ENCODE measurements at regions not wholly inside any gene's neighbourhood (a gene's known extent, or its start where the extent isn't known, plus 50 kb on each side); places are given as distances from the start of the nearest gene placed in this dataset.

DNA sequence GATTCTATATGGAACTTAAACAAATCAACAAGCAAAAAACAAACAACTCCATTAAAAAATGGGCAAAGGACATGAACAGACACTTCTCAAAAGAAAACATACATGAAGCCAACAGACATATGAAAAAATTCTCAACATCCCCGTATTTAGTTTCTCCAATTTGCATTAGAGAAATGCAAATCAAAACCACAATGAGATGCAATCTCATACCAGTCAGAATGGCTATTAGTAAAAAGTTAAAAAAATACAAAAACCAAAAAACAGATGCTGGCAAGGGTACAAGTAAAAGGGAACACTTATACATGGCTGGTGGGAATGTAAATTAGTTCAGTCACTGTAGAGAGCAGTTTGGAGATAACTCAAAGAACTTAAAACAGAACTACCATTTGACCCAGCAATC is 342.1 kb upstream of the NUDT12 start:
- TF ChIP-seq, protein P1, sequence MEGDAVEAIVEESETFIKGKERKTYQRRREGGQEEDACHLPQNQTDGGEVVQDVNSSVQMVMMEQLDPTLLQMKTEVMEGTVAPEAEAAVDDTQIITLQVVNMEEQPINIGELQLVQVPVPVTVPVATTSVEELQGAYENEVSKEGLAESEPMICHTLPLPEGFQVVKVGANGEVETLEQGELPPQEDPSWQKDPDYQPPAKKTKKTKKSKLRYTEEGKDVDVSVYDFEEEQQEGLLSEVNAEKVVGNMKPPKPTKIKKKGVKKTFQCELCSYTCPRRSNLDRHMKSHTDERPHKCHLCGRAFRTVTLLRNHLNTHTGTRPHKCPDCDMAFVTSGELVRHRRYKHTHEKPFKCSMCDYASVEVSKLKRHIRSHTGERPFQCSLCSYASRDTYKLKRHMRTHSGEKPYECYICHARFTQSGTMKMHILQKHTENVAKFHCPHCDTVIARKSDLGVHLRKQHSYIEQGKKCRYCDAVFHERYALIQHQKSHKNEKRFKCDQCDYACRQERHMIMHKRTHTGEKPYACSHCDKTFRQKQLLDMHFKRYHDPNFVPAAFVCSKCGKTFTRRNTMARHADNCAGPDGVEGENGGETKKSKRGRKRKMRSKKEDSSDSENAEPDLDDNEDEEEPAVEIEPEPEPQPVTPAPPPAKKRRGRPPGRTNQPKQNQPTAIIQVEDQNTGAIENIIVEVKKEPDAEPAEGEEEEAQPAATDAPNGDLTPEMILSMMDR (conservative IDR thresholded peaks at IDR 0.05 in 1 of 2, IDR thresholded peaks at IDR 0.05 in 1 of 2; ENCODE audit: extremely low read depth in 1 of 2, insufficient read depth in 1 of 2, low read depth in 1 of 2, low read length in 2 of 2), result no peak
- no peak for TF ChIP-seq EZH2 (IDR thresholded peaks at IDR 0.05; ENCODE audit: borderline replicate concordance, low read length)

Measured in mammary epithelial cell (primary cell).